Gastrocnemius medialis (tissue), 4 donors: ENCODE measurements at regions not wholly inside any gene's neighbourhood (a gene's known extent, or its start where the extent isn't known, plus 50 kb on each side); places are given as distances from the start of the nearest gene placed in this dataset.

Source experiments
- ATAC-seq, 2 donors: fragments of 150-250 bp; one replicate each; pipeline ENCODE4 v1.9.1; 2016
- DNase-seq, 2 donors: peaks; one replicate each; pipeline ENCODE4 v3.0.0-alpha.2; 2019
- H3K27ac ChIP-seq, 4 donors: fragments of 200-600 bp; sonication (generic); 1 replicate in 1 of 4; 2 replicates in 3 of 4; pipeline ENCODE4 v1.5.1; 2016 to 2018; ENCODE audit warnings: mild to moderate bottlenecking in 2 of 4, moderate library complexity in 1 of 4
- H3K27me3 ChIP-seq, 3 donors: fragments of 200-600 bp; sonication (generic) in 2 of 3; 1 replicate in 1 of 3; 2 replicates in 2 of 3; pipeline versions ENCODE4 v1.5.1 to v1.6.0; 2016 to 2019; ENCODE audit warnings: mild to moderate bottlenecking in 1 of 3, moderate library complexity in 1 of 3
- H3K36me3 ChIP-seq, 2 donors: fragments of 200-600 bp; sonication (generic) in 1 of 2; one replicate each; pipeline ENCODE4 v1.5.1; 2017 to 2018
- H3K4me1 ChIP-seq, 2 donors: fragments of 200-600 bp; sonication (generic) in 1 of 2; one replicate each; pipeline ENCODE4 v1.5.1; 2016 to 2017; ENCODE audit warnings: mild to moderate bottlenecking in 2 of 2
- H3K4me3 ChIP-seq, 4 donors: fragments of 200-600 bp; sonication (generic) in 3 of 4; 1 replicate in 1 of 4; 2 replicates in 3 of 4; pipeline ENCODE4 v1.5.1; 2016 to 2019; ENCODE audit warnings: mild to moderate bottlenecking in 2 of 4
- H3K9me3 ChIP-seq, 3 donors: fragments of 200-600 bp; sonication (generic) in 2 of 3; 1 replicate in 1 of 3; 2 replicates in 2 of 3; pipeline ENCODE4 v1.5.1; 2016 to 2019
- CTCF ChIP-seq, 5 experiments: fragments of 450-650 bp in 3 of 5; fragments of 200-600 bp in 2 of 5; sonication (generic) in 2 of 5; IDR thresholded peaks in 4 of 5; conservative IDR thresholded peaks in 1 of 5; 1 replicate in 4 of 5; 2 replicates in 1 of 5; pipeline ENCODE4 v1.5.1; 2016 to 2019; ENCODE audit warnings: antibody characterized with exemption in 5 of 5, mild to moderate bottlenecking in 3 of 5, moderate library complexity in 3 of 5
- POLR2A ChIP-seq, 2 donors: fragments of 450-650 bp; IDR thresholded peaks; one replicate each; pipeline ENCODE4 v1.6.1; 2017; ENCODE audit warnings: antibody characterized with exemption in 2 of 2, mild to moderate bottlenecking in 2 of 2, moderate library complexity in 2 of 2
- in situ Hi-C, 4 donors: fragments of 200-750 bp; cut with MboI; loops; one replicate each; pipeline versions ENCODE4 v1.15.0 to v1.8.0; 2017; ENCODE audit warnings: low sequenced_read_pairs in 4 of 4
- intact Hi-C: fragments of 100-400 bp; cut with DNase I; formaldehyde crosslinking; loops from one replicate; pipeline ENCODE4 v1.15.1; 2023; ENCODE audit warnings: low total_unique reads

DNA sequence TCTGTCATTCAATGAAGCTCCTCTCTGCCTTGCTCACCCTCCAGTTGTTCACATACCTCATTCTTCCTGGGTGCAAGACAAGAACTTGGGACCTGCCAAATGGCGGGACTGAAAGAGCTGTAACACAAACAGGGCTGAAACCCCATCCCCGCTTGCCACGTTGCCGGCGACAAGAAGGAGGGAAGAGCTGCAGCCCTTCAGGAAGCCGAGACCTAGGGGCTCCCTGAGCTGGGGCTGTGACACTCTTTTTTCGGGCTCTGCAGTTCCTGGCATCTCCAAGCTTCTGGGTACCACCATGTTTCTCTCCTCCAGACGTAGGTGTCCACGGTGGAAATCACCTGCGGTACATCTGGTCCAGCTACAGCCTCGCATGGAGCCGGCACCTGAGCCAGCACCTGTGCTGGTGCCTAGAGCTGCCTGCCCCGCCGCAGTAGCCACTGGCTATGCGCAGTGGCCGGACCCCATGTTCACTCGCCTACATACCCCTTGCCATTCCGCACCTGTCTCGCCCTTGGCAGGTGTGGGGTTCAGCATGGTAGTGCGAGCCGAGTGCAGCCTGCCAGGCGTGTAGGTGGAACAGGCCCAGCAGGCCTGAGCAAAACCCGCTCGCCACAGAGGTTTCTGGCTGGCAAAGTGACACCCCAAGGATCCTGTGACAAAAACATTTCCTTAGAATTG, 367.0 kb upstream of the NEGR1 start:
- TF ChIP-seq POLR2A (IDR thresholded peaks at IDR 0.05) (no peak), CTCF (IDR thresholded peaks at IDR 0.05 in 4 of 5, conservative IDR thresholded peaks at IDR 0.05 in 1 of 5) (no peak)
- Histone ChIP-seq H3K27me3 (no peaks in the 10 kb centered on the region), H3K9me3 (no peaks in the 10 kb centered on the region), H3K4me1 (no peaks in the 10 kb centered on the region), H3K36me3 (no peaks in the 10 kb centered on the region), H3K4me3 (no peak overlapping the region), H3K27ac (no peak overlapping the region)
- intact Hi-C loops (no loop called here), in situ Hi-C loops (no loop called here)
- ATAC-seq: no peak
- no peak for DNase-seq

DNA sequence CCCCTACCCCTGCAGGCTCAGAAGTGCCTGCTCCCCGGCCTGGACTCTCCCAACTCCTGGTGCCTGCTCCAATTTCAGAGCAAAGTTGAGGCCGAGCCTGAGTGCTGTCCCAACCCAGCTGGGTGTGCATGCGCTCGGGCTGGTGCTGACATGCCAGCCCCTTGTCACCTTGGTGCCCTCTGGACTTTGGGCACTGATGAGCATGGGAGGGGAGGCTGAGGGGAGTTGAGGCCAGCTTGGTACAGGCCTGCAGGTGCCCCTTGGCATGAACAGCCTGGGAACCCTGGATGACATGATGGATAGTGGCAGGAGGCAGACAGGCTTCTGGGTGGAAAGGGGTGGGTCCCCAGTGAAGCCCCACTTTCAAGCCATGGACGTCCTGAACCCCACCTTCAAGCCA, 366.1 kb upstream of the NEGR1 start:
- in situ Hi-C loops: no loop called here
- no peak for DNase-seq
- intact Hi-C loops: no loop called here

DNA sequence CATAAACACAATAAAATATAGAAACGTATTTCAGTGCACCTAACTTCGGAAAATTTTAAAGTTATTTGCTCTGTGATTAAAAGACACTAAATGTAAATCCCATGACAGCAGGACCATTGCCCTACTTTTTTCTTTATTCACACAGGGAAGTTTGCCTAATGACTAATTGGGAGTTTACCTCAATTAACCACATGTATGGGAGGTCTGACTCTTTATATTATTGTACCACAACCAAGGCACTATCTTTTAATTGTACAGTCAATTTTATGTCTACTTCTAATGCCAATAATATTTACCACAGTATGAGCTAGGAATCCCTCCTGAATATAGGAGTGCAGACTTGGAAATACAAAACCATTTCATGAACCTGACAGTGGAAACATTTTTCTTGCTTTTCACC, 360.8 kb upstream of the NEGR1 start:
- intact Hi-C loops: no loop called here
- Histone ChIP-seq H3K36me3 (no peaks in the 10 kb centered on the region), H3K4me1 (no peaks in the 10 kb centered on the region), H3K27me3 (no peaks in the 10 kb centered on the region), H3K9me3 (no peaks in the 10 kb centered on the region), H3K27ac (no peak overlapping the region), H3K4me3 (no peak overlapping the region)
- TF ChIP-seq CTCF (IDR thresholded peaks at IDR 0.05 in 4 of 5, conservative IDR thresholded peaks at IDR 0.05 in 1 of 5) (no peak), POLR2A (IDR thresholded peaks at IDR 0.05) (no peak)
- no peak for DNase-seq
- in situ Hi-C loops: no loop called here
- no peak for ATAC-seq

More for the DNA sequence above, 366.1 kb upstream of the NEGR1 start:
- TF ChIP-seq POLR2A (IDR thresholded peaks at IDR 0.05): no peak
- TF ChIP-seq CTCF (IDR thresholded peaks at IDR 0.05 in 4 of 5, conservative IDR thresholded peaks at IDR 0.05 in 1 of 5): no peak
- ATAC-seq: no peak
- Histone ChIP-seq H3K27ac (no peak overlapping the region), H3K36me3 (no peaks in the 10 kb centered on the region), H3K27me3 (no peaks in the 10 kb centered on the region), H3K4me3 (no peak overlapping the region), H3K9me3 (no peaks in the 10 kb centered on the region), H3K4me1 (no peaks in the 10 kb centered on the region)

- DNase-seq: no peak
- Histone ChIP-seq H3K27me3 (no peaks in the 10 kb centered on the region), H3K36me3 (no peaks in the 10 kb centered on the region), H3K4me3 (no peak overlapping the region), H3K27ac (no peak overlapping the region), H3K9me3 (no peaks in the 10 kb centered on the region), H3K4me1 (no peaks in the 10 kb centered on the region)
- in situ Hi-C loops: no loop called here
- ATAC-seq: no peak
- intact Hi-C loops: no loop called here
- TF ChIP-seq CTCF (IDR thresholded peaks at IDR 0.05 in 4 of 5, conservative IDR thresholded peaks at IDR 0.05 in 1 of 5) (no peak), POLR2A (IDR thresholded peaks at IDR 0.05) (no peak)
These were observed 355.3 kb upstream of the NEGR1 start for GRCh38 chr1:72637593-72637992.

GRCh38 chr1:72636631-72637030, 354.3 kb upstream of the NEGR1 start:
- Histone ChIP-seq H3K4me3 (no peak overlapping the region), H3K4me1 (no peaks in the 10 kb centered on the region), H3K36me3 (no peaks in the 10 kb centered on the region), H3K27ac (no peak overlapping the region), H3K27me3 (no peaks in the 10 kb centered on the region), H3K9me3 (no peaks in the 10 kb centered on the region)
- in situ Hi-C loops (no loop called here), intact Hi-C loops (no loop called here)
- TF ChIP-seq POLR2A (IDR thresholded peaks at IDR 0.05) (no peak), CTCF (IDR thresholded peaks at IDR 0.05 in 4 of 5, conservative IDR thresholded peaks at IDR 0.05 in 1 of 5) (no peak)
- DNase-seq (no peak), ATAC-seq (no peak)
